Epidermal melanocyte (primary cell): ENCODE measurements at regions not wholly inside any gene's neighbourhood (a gene's known extent, or its start where the extent isn't known, plus 50 kb on each side); places are given as distances from the start of the nearest gene placed in this dataset.

Experiments used
- DNase-seq: peaks from one replicate; pipeline ENCODE4 v3.0.0; 2011; ENCODE audit warnings: low spot score; ENCODE audit not compliant: insufficient read length

- DNase-seq: no peak
These were observed 145.3 kb upstream of the DCN start for GRCh38 chr12:91327889-91328288.

- no peak for DNase-seq
These were observed 144.5 kb upstream of the DCN start for GRCh38 chr12:91327131-91327530.

DNA sequence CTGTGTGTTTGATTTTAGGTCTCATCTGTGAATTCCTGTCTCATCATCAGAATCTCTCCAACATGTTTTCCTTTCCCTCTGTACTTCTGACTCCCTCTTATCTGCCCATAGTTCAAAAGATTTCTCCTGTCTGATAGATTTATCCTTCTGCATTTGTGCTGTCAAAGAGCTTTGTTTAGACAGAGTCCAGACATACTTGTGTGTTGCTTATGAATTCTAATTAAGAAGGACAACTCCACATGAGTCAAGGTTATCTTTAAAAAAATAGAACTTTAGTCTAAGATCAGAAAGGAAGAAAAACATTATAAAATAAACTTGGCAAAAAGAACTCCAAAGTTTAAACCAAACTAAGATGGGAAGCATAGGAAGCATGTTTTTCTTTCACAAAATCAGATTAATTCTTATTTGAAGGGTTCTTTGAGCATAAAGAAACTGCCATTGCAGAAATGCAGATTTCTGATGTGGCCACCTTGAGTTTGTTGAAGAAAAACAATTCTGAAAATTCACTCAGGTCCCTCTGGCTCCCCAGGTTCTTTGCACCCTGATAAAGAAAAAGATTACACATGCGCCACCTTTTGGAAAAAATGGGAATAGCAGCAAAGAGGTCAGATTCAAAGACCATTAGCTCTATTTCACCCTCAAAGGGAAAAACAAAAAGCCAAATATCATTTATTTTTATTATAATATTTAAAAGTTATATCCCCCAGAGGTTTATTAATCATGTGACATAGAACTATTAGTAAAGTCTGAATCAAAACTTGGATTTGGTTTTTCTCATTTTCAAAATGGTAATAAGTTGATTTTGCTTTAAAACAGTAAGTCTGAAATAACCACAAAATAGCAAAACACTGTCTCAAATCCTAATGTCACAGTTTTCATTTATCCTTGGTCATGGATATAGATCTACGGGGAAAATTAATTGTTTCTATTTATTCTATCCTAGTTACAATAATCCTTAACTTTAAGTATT lies 143.7 kb upstream of the DCN start:
- no peak for DNase-seq

GRCh38 chr12:91320999-91321398 lies 138.4 kb upstream of the DCN start:
- DNase-seq: no peak

- no peak for DNase-seq
These were observed 136.6 kb upstream of the DCN start for GRCh38 chr12:91319071-91319760.

- DNase-seq: no peak
These were observed 134.7 kb upstream of the DCN start for GRCh38 chr12:91317306-91317705.

DNA sequence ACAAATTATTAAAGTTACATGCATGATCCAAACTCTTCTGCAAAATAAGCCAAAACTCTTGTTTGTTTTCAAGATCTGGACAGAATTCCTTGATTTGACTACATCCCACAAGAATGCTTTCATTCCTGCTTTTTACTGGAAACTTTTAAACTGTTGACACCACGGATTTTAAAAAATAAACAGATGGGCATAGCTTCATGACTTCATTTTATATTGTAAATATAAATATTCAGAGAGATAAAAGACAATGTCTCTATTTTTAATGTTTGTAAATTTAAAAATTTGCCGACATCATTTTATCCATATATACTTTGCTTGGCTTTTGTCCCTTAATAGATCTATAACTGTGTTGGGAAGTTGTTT lies 134.3 kb upstream of the DCN start:
- no peak for DNase-seq

DNA sequence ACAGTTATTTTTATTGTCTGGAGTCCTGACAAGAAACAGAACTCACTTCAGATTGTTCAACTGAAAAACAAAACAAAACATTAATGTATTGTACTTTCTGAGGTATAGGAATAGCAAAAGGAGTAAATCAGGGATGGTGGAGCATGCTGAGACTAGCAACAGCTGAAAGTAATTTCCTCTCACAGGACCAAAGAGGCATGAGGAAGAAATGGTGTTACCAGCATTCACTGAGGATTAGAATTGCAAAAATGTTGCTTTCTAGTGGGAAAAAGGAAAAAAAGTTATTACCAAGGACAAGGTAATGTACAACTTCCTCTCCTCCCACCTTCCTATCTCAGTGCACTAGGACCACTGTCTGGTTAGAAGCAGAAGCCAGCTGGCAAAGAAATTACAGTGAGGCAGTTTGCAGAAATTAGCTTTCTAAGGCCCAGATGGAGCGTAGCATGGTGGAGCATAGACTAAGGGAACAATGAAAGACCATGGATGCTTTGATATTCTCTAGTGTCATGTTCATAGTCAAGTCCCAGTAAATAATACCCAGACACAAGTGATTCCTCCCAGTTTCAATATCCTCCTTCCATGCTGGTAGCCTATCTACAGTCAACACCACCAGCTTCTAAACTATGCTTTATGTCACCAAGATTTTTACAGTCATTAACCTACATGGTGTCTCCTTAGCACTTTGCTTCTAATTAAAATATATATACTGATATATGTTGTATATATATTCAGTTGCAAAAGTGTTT lies 133.7 kb upstream of the DCN start:
- no peak for DNase-seq

- no peak for DNase-seq
These were observed 128.5 kb upstream of the DCN start for GRCh38 chr12:91311081-91311480.

GRCh38 chr12:91309450-91309849 lies 126.8 kb upstream of the DCN start:
- no peak for DNase-seq

GRCh38 chr12:91307957-91308670 lies 125.5 kb upstream of the DCN start:
- DNase-seq: no peak

DNA sequence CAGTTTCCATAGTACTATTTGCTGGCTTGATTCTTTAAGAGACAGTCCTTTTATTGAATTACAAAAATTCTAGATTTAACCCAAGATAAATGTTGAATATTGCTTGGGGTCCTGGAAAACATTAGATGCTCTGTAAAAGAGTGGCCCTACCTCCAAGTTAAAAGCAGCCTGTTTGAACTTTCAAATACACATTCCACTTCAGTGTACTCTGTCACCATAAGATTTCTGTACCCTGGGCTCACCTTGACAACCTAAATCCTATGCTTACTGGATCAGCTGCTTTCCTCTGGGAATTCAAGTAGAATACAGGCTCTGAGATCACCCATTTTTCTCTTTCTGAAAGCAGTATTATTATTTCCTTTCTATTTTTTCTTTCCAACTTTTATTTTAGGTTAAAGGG lies 107.7 kb upstream of the DCN start:
- no peak for DNase-seq

DNA sequence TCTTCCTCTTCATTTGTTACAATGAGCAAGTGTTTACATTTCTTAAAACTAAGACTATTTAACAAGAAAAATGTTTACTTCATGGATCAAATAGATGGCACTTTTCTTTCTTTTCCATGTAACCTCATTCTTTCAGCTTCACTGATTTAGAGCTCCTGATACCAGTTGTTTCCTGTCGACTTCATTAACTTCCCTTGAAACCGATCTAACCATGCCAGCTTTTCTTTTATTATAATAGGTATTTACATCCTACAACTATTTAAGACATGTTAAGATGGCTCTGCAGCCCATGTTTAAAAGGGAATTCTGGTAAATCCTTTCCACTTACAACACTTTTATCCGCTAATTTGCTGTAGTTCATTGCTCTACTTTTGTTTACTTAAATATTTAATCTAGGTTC lies 107.3 kb upstream of the DCN start:
- no peak for DNase-seq

GRCh38 chr12:91289072-91289471 lies 106.5 kb upstream of the DCN start:
- no peak for DNase-seq

GRCh38 chr12:91287753-91288152 lies 105.1 kb upstream of the DCN start:
- no peak for DNase-seq

- DNase-seq: no peak
These were observed 95.5 kb upstream of the DCN start for GRCh38 chr12:91278126-91278525.

GRCh38 chr12:91276509-91276908 lies 93.9 kb upstream of the DCN start:
- peak; percentile 23 for DNase-seq

DNA sequence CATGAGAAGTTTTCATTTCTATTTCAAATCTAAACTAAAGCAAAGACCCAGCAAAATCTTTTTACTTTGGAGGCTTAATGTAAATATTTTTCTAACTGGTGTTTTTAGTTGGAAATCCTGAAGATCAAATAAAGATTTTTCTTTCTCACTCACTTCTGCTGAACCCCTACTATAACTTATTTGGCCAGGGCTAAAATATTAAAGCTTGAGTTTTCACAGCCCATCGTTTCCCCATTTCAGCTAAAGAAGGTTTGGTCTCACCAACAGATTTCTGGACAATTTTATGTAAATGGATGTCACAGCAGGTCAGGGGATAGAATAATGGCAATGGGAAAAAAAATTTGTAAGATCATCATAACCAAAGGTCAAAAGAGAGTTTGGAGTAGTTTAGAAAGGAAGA lies 92.7 kb upstream of the DCN start:
- no peak for DNase-seq

GRCh38 chr12:91274916-91275315 lies 92.3 kb upstream of the DCN start:
- DNase-seq: no peak

- DNase-seq: no peak
These were observed 90.9 kb upstream of the DCN start for GRCh38 chr12:91273560-91273959.

DNA sequence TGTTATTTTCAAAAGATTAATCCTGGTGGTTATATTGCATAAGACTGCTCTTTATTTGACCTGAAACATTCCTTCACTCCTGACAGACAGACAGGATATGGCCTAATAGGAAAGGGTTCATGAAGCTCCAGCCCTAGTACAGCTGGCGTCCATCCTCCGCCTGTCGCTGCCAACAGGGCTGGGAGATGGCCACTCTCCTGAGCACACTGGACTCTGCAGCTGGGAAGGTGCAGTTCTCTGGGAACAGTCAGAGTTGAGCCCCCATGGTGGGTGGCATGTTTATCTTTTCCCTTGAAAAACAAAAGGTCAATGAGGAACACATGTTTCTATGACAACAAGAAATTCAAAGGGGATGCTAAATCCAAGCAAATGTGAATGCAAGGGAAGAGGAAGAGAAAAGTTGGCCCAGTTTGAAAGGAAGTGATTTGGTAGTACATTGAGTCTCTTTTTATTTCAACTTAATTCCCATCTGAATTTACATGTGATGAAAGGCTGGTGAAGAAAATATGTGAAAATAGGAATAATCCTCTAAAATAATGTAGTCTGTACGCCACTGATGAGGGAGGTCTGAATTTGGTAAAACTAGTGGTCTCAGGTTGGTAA lies 89.9 kb upstream of the DCN start:
- no peak for DNase-seq
